ENCODE measurements at regions not wholly inside any gene's neighbourhood (a gene's known extent, or its start where the extent isn't known, plus 50 kb on each side); places are given as distances from the start of the nearest gene placed in this dataset.
"Not testable (repeated sequence)": the region's sequence is repeated elsewhere in the genome, so short reads cannot be mapped to it uniquely, and the experiment has no call there.

DNA sequence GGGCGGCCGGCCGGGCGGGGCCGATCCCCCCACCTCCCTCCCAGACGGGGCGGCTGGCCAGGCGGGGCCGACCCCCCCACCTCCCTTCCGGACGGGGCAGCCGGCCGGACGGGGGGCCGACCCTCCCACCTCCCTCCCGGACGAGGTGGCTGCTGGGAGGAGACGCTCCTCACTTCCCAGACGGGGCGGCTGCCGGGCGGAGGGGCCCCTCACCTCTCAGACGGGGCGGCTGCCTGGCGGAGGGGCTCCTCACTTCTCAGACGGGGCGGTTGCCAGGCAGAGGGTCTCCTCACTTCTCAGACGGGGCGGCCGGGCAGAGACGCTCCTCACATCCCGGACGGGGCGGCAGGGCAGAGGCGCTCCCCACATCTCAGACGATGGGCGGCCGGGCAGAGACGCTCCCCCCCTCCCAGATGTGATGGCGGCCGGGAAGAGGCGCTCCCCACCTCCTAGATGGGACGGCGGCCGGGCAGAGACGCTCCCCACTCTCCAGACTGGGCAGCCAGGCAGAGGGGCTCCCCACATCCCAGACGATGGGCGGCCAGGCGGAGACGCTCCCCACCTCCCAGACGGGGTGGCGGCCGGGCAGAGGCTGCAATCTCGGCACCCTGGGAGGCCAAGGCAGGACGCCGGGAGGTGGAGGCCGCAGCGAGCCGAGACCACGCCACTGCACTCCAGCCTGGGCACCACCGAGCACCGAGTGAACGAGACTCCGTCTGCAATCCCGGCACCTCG, 675.8 kb downstream of the XIRP2 start:
- TF ChIP-seq, protein P1, sequence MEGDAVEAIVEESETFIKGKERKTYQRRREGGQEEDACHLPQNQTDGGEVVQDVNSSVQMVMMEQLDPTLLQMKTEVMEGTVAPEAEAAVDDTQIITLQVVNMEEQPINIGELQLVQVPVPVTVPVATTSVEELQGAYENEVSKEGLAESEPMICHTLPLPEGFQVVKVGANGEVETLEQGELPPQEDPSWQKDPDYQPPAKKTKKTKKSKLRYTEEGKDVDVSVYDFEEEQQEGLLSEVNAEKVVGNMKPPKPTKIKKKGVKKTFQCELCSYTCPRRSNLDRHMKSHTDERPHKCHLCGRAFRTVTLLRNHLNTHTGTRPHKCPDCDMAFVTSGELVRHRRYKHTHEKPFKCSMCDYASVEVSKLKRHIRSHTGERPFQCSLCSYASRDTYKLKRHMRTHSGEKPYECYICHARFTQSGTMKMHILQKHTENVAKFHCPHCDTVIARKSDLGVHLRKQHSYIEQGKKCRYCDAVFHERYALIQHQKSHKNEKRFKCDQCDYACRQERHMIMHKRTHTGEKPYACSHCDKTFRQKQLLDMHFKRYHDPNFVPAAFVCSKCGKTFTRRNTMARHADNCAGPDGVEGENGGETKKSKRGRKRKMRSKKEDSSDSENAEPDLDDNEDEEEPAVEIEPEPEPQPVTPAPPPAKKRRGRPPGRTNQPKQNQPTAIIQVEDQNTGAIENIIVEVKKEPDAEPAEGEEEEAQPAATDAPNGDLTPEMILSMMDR (IDR thresholded peaks at IDR 0.05), result not testable (repeated sequence)
- TF ChIP-seq POLR2A (IDR thresholded peaks at IDR 0.05), result not testable (repeated sequence)

All from lower leg skin (tissue), 3 donors.